CD4-positive, alpha-beta T cell treated with Interleukin-12 subunit alpha and Interleukin-12 subunit beta, for 1 hour (primary cell): ENCODE measurements at regions not wholly inside any gene's neighbourhood (a gene's known extent, or its start where the extent isn't known, plus 50 kb on each side); places are given as distances from the start of the nearest gene placed in this dataset.

Experiments
- DNase-seq: peaks from one replicate; pipeline ENCODE4 v3.0.0-alpha.2; 2020

DNA sequence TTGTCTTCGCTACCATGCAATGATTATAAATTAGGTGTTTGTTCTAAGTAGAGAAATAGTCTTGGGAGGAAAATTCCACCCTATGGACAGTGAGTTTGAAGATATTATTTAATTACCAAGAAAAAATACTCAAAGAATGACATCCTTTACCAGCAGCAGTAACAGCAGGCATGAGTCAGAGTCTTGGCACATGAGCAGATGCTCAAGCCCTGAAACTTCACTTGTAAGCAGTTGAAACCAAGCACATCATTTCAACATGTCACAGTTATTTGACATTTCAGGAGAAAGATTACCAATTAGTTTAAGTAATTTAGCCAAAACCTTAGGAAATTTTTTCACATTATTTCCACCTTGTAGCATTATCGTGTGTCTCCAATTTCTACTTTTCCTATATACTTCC lies 99.2 kb downstream of the C12orf50 start:
- DNase-seq = no peak

GRCh38 chr12:87929346-87929745 lies 99.9 kb downstream of the C12orf50 start:
- no peak for DNase-seq

- no peak for DNase-seq
Measured at GRCh38 chr12:87928031-87928430, 101.2 kb downstream of the C12orf50 start.

DNA sequence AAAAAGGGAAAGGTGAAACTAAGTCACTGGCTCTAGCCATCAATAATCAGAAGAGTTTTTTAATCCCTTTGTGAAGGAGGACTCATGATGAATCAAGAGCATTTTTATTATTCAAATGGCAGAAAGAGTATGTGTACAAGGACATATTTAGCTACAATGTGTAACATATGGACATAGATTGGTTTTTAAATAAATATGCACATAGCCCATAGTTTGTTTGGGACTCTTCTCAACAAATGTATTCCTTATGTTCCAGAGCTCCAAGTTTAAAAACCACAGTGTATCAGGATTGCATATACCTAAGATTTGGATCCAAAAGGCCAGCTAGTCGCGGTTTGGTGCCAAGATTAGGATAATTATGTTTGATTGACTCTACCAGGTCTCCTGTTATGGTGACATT lies 104.2 kb downstream of the C12orf50 start:
- DNase-seq = no peak

- DNase-seq = no peak
Measured at GRCh38 chr12:87924149-87924548, 105.1 kb downstream of the C12orf50 start.

GRCh38 chr12:87923361-87923760 lies 105.8 kb downstream of the C12orf50 start:
- DNase-seq = no peak

DNA sequence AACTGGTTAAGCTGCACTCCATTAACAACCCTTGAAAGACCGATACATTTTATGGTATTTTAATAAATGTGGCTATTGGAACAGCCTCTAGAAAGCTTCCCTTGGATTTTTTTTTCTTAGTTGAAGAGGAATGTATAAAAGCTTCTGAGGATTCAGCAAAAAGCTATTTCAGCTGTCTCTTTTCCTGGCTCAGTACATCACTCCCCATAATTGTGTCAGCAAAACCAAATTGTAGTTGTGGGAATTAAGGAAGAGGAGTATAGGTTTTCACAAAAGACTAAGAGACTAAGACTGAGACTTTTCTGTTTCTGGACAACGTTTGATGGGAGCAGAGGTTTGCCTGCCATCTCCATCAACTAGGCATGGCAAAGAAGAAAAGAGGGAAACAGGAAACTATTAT lies 106.5 kb downstream of the C12orf50 start:
- no peak for DNase-seq

- no peak for DNase-seq
Measured at GRCh38 chr12:87921621-87922020, 107.6 kb downstream of the C12orf50 start.

DNA sequence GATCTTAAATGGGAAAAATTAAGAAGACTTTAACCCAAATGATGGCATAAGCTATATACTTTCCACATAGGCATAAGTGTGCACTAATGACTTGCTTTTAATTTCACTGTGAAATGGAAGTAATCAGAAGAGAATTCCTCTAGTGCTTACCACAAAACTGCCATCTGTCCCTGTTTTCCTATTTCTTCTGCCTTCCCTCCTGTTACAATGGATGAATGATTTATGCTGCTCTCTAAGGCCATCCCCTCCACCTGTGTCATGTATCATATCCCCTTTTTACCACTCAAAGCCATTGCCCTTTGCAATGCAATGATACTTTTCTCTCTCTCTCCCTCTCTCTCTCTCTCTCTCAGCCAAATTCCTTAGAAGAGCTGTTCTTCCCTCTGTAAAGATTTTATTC lies 109.1 kb downstream of the C12orf50 start:
- DNase-seq = no peak

- no peak for DNase-seq
Measured at GRCh38 chr12:87901457-87901856, 127.7 kb downstream of the C12orf50 start.

- DNase-seq = no peak
Measured at GRCh38 chr12:87897662-87898061, 131.5 kb downstream of the C12orf50 start.

DNA sequence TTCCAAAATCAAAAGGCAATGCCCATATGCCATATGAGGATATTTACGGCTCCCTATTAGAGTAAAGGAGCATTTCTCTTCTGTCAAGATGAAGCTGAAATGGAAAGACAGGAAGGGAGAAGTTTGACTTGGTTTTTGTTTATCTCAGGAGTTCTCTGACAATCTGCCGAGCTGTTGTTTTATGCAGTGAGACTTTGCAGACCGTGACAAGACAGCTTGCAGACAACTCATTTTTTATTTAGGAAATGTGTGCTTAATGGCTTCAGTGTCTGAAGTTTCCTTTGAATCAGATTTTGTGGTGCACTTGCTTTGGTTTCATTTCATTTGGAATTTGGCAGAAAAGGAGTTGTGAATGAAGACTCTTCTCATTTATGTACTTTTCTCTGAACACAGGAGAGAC lies 145.4 kb downstream of the C12orf50 start:
- no peak for DNase-seq

DNA sequence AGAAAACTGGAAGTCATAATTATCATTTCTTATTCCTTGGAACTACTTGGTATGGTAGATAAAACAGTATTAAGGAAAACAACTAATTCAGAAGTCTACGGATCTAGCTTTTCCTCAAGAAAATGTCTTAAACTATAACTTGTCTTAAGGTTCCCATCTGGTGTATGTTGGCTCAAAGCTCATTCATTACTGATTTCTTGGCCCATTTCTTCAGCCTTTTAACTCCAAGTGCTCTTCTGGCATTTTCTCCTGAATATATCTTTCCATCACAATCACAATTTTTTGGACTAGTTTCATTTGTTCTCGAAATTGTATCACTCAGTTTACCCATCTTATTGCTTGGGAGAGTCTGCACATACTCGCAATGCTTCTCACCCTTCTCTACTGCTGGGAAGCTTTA lies 150.1 kb downstream of the C12orf50 start:
- DNase-seq = no peak

DNA sequence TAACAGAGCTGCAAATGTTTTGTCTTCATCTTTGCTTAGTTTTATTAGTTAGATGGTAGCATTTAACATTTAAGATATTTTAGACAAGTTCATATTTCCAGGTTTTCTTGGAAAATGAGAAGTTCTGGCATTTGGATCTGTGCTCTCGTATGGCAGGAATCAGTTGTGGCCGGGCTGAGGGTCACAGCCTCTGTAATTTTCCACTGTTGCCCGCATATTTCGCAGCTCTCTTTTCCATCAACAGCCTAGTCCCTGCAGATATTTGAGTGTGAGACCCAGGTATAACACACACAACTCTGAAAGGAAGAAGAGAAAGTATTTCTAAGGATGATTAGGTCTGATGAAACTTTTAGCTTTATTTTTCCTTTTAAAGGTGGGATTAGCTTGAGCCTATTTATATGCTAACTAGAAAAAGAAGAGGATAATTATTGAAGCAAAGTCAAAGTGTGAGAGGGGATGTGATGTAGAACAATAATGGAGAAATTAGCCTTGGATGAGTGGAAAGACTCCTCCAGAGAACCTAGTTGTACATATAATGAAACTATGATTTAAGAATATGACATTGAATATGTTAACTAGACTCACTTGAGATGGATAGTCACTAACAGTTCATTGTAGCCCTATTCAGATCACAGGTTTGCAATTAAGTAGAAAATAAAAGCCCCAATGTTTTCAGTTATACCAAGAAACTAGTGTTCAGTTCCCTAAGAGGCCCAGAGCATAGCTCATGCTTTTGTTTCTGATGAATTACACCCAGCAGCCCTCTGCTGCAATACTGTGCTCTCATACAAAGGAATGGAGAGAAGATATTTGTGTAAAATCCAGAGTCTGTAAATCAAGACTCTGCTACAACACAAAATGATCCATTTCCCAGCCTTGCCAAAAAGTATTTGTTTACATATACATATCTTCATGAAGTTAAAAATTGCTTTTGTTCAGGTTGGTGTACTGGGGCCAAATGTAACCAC lies 158.4 kb downstream of the C12orf50 start:
- DNase-seq = no peak

- DNase-seq = no peak
Measured at GRCh38 chr12:87870061-87870460, 159.1 kb downstream of the C12orf50 start.

- DNase-seq = no peak
Measured at GRCh38 chr12:87866578-87867292, 162.5 kb downstream of the C12orf50 start.

DNA sequence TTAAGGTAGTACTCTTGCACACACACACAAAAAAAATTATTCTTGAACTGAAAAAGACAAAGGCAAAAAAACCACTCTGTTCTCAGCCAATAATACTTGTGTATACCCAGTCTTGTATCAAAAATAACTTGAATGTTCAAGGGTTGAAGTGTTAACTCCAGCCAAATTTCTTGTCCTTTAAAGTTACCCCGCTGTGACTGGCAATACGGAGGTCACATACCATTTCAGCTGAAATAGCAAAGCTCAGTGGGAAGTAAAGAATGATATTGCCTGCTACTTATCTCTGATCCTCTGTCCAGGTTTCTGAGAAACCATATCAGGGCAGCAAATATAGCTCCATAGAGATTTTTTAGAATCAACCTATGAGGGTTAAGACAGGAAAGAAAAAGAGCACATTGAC lies 167.4 kb downstream of the C12orf50 start:
- DNase-seq = no peak

- DNase-seq = no peak
Measured at GRCh38 chr12:87853448-87854003, 175.7 kb downstream of the C12orf50 start.

DNA sequence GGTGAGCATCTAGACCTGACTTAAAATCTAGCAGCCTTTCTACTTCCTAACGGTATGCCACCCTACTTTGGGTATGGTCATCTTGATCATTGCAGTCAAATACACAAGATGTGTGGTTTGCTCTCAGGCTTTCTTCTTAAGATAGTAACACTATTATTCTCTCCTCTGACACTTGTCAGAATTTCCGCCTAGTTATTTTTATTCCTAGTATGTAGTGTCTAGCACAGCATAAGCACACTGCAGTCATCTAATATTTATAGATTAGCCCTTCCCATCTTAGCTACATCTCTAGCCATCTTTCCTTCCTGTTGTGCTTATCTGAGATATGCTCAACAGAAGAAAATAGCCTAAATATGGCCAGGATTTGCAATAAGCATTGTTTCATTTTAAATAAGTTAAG lies 180.1 kb downstream of the C12orf50 start:
- DNase-seq = no peak

GRCh38 chr12:87848248-87848868 lies 180.8 kb downstream of the C12orf50 start:
- peak; percentile 39 for DNase-seq

GRCh38 chr12:87847147-87847546 lies 182.1 kb downstream of the C12orf50 start:
- no peak for DNase-seq

DNA sequence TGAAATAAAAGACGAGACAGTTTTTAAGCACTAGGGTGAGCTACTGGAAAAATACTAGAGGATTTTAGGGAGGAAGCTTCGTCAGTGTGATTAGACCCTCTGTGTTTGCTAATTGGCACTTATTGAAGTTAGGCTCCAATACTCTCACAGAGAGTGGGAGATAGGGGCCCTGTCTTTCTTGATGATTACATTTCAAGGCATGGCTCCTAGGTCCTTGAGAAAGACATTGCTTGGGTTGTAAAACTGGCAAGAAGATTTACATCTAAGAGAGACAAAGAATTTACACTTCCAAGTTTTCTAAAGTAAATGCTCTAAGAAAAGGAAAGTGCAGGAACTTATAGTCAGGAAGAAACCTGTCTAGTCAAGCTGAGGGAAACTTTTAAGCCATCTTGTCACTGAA lies 183.2 kb downstream of the C12orf50 start:
- no peak for DNase-seq

DNA sequence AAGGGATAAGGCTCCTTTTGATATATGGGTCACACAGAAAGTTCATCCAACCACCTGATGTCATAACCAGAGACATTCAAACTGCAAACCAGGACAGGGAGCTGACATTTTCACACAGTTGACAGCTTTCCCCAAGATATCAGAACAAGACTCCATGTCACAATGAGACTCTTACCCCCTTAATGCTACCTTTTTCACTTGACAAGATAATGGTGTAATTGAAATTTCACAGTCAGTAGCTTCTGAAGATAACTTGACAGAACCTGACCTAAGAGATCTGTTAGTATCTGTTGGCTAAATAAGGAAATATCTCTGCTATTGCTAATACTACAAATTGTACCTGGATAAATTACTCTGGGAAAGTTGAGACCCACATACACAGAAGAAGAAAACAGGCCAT lies 187.3 kb downstream of the C12orf50 start:
- DNase-seq = no peak
